Type B pancreatic cell (in vitro differentiated cells): ENCODE measurements at regions not wholly inside any gene's neighbourhood (a gene's known extent, or its start where the extent isn't known, plus 50 kb on each side); places are given as distances from the start of the nearest gene placed in this dataset.

Source experiments
- DNase-seq: peaks from one replicate; pipeline ENCODE4 v3.0.0; 2021; ENCODE audit warnings: mixed read lengths; ENCODE audit not compliant: unreplicated experiment; ENCODE audit errors: extremely low spot score
- H3K27ac Mint-ChIP-seq: 2 replicates; pipeline ENCODE4 v1.8.0; 2021; ENCODE audit warnings: mild to moderate bottlenecking, mixed read lengths
- H3K27me3 Mint-ChIP-seq: 2 replicates; pipeline ENCODE4 v1.8.0; 2021; ENCODE audit warnings: mixed read lengths
- H3K36me3 Mint-ChIP-seq: 2 replicates; pipeline ENCODE4 v1.8.0; 2021; ENCODE audit warnings: mixed read lengths
- H3K4me1 Mint-ChIP-seq: one replicate; pipeline ENCODE4 v1.8.0; 2021; ENCODE audit warnings: mixed read lengths; ENCODE audit not compliant: unreplicated experiment
- H3K4me3 Mint-ChIP-seq: 2 replicates; pipeline ENCODE4 v1.8.0; 2021; ENCODE audit warnings: mild to moderate bottlenecking, mixed read lengths
- H3K9me3 Mint-ChIP-seq: 2 replicates; pipeline ENCODE4 v1.8.0; 2021; ENCODE audit warnings: mixed read lengths
- TF ChIP-seq, protein P1 (sequence below): fragments of 200-600 bp; sonication (generic); conservative IDR thresholded peaks from 2 replicates; pipeline ENCODE4 v1.5.0; 2021; ENCODE audit warnings: antibody characterized with exemption, mild to moderate bottlenecking

DNA sequence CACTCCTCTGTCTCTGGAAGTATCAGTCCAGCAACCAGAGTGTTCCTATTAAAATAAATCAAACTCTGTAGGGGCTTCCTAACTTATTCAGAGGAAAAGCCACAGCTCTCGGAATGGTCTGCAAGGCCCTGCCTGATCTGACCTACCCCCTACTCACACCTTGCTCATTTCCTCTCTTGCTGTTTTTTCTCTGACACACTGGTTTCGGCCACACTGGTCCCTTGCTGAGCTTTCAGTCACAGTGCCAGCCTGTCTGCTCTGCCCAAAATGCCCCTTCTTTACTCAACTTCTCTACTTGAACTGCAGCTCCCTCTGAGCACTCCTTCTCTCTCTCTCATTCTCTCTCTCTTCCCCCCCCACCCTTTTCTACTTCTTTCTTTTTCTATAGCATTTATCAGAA is 430.2 kb downstream of the UTRN start:
- TF ChIP-seq, protein P1, sequence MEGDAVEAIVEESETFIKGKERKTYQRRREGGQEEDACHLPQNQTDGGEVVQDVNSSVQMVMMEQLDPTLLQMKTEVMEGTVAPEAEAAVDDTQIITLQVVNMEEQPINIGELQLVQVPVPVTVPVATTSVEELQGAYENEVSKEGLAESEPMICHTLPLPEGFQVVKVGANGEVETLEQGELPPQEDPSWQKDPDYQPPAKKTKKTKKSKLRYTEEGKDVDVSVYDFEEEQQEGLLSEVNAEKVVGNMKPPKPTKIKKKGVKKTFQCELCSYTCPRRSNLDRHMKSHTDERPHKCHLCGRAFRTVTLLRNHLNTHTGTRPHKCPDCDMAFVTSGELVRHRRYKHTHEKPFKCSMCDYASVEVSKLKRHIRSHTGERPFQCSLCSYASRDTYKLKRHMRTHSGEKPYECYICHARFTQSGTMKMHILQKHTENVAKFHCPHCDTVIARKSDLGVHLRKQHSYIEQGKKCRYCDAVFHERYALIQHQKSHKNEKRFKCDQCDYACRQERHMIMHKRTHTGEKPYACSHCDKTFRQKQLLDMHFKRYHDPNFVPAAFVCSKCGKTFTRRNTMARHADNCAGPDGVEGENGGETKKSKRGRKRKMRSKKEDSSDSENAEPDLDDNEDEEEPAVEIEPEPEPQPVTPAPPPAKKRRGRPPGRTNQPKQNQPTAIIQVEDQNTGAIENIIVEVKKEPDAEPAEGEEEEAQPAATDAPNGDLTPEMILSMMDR, result no peak
- Mint-ChIP-seq H3K4me3 (no peak overlapping the region), H3K27ac (no peak overlapping the region), H3K36me3 (no peaks in the 10 kb centered on the region), H3K27me3 (no peaks in the 10 kb centered on the region), H3K9me3 (no peaks in the 10 kb centered on the region), H3K4me1 (peaks cover 15% of the 10 kb centered on the region)
- DNase-seq, result no peak

DNA sequence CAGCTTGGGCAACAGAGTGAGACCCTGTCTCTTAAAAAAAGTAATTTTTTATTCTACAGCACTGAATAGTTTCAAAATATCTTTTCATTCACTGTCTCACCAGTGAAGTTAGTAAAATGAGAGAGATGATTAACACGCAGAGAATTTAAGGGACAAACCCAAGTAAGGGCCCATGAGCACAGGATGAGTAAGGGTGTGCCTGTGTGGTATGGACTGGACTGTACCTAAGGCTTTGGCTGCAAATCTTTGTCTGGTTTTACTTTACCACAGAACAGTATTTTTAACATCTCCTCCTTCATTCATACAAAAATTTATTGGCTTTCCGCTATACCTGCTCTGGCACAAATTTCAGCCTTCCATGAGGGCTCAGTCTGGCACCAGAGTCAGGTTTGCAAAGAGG is 433.3 kb downstream of the UTRN start:
- no peaks in the 10 kb centered on the region for H3K36me3 Mint-ChIP-seq
- no peaks in the 10 kb centered on the region for H3K27me3 Mint-ChIP-seq
- H3K27ac Mint-ChIP-seq, result no peak overlapping the region
- peaks cover 15% of the 10 kb centered on the region for H3K4me1 Mint-ChIP-seq
- no peaks in the 10 kb centered on the region for H3K9me3 Mint-ChIP-seq
- H3K4me3 Mint-ChIP-seq, result no peak overlapping the region
- TF ChIP-seq, protein P1, result no peak
- no peak for DNase-seq

DNA sequence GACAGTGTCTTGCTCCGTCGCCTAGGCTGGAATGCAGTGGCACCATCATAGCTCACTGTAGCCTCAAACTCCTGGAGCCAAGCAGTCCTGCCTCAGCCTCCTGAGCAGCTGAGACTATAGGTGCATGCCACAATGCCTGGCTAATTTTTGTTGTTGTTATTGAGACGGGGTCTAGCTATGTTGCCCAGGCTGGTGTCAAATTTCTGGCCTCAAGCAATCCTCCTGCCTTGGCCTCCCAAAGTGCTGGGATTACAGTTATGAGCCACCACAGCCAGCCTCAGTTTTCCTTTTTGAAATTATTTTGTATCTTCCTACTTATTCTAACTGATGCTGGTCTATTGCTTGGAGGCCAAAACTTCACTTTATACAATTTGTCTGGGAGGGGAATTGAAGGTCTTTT is 436.1 kb downstream of the UTRN start:
- TF ChIP-seq, protein P1, result no peak
- DNase-seq, result no peak
- Mint-ChIP-seq H3K9me3 (peaks cover 3% of the 10 kb centered on the region), H3K4me3 (no peak overlapping the region), H3K27ac (no peak overlapping the region), H3K36me3 (no peaks in the 10 kb centered on the region), H3K27me3 (no peaks in the 10 kb centered on the region), H3K4me1 (peaks cover 10% of the 10 kb centered on the region)

DNA sequence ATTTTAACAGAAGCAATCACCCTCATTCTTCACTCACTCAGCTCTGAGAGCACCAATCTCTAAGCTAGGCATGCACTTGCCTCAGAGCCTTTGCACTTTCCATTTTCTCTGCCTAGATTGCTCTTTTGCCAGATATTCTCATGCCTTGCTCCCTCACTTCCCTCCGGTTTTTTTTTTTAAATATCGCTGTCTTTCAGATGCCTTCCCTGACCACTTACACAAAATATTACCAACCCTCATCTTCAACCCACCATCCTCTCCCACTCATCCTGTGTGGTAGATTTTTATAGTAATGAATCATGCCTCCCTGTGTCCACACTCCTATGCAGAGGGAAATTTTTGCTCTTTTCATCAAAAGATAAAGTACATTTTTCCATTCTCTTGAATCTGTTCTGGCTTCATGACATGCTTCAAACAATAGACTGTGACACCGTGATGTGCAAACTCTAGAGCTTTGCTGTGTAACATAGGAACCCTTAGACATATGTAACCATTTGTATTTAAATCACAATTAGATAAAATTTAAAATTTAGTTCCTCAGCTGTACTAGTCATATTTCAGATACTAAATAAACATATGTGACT is 437.1 kb downstream of the UTRN start:
- Mint-ChIP-seq H3K36me3 (no peaks in the 10 kb centered on the region), H3K27ac (no peak overlapping the region), H3K4me3 (no peak overlapping the region), H3K4me1 (peaks cover 11% of the 10 kb centered on the region), H3K9me3 (peaks cover 3% of the 10 kb centered on the region), H3K27me3 (no peaks in the 10 kb centered on the region)
- DNase-seq, result no peak
- TF ChIP-seq, protein P1, result no peak

DNA sequence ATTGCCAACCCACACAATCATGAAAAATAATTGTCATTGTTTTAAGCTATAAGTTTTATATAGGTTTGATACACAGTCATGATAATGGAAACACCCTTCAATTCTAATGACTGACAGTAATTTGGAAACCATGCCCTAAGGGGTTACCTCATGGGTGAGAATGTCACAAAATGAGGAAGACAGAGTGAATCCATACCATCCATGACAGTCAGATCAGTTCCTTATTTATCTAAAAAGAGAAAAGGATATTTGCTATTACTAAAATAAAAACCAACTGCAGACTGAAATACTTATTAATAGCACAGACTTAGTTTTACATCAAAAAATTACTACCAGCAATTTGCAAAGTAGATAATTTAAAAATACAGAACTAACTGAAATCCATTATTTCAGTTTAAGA is 437.8 kb downstream of the UTRN start:
- DNase-seq, result no peak
- no peak overlapping the region for H3K4me3 Mint-ChIP-seq
- peaks cover 11% of the 10 kb centered on the region for H3K4me1 Mint-ChIP-seq
- peaks cover 3% of the 10 kb centered on the region for H3K9me3 Mint-ChIP-seq
- TF ChIP-seq, protein P1, result no peak
- no peak overlapping the region for H3K27ac Mint-ChIP-seq
- H3K36me3 Mint-ChIP-seq, result no peaks in the 10 kb centered on the region
- no peaks in the 10 kb centered on the region for H3K27me3 Mint-ChIP-seq

DNA sequence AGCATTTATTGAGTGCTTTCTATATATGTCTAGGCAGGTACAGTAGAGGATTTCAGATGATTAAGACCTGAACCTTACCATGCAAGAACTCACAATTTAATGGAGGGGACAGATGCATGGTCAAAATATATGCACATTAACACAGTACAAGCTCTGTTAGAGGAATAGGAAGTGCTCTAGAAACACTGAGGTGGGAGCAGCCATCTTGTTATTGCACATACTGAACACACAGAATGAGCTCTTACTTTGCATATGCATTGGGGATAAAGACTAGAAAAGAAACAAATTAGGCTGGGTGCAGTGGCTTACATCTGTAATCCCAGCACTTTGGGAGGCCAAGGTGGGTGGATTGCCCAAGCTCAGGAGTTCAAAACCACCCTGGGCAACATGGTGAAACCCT is 438.3 kb downstream of the UTRN start:
- Mint-ChIP-seq H3K27ac (no peak overlapping the region), H3K4me3 (no peak overlapping the region)

More for the DNA sequence above, 438.3 kb downstream of the UTRN start:
- Mint-ChIP-seq H3K36me3 (no peaks in the 10 kb centered on the region), H3K27me3 (no peaks in the 10 kb centered on the region), H3K4me1 (peaks cover 11% of the 10 kb centered on the region), H3K9me3 (peaks cover 3% of the 10 kb centered on the region)
- DNase-seq, result no peak
- TF ChIP-seq, protein P1, result no peak
